ENCODE measurements at regions not wholly inside any gene's neighbourhood (a gene's known extent, or its start where the extent isn't known, plus 50 kb on each side); places are given as distances from the start of the nearest gene placed in this dataset.

- H3K36me3 ChIP-seq = no peaks in the 10 kb centered on the region
- intact Hi-C loops (cut with DNase I; ENCODE audit: low total_unique reads) = no loop called here
- H3K27me3 ChIP-seq = no peaks in the 10 kb centered on the region
- no peak for DNase-seq
- H3K9me3 ChIP-seq = peaks cover 0 to 7% (median 0%) of the 10 kb centered on the region in 4 donors
- H3K4me1 ChIP-seq = no peaks in the 10 kb centered on the region
- no peak overlapping the region for H3K4me3 ChIP-seq
- TF ChIP-seq CTCF (IDR thresholded peaks at IDR 0.05) (no peak), POLR2A (IDR thresholded peaks at IDR 0.05) (no peak), EP300 (IDR thresholded peaks at IDR 0.05) (no peak), POLR2AphosphoS5 (IDR thresholded peaks at IDR 0.05) (no peak)
- WGBS, 5 donors = 66 to 78% (median 73%) methylated on average over 3 of the region's 3 CpGs
- no peak overlapping the region for H3K27ac ChIP-seq
Measured at GRCh38 chr5:114612406-114612805, 250.5 kb downstream of the KCNN2 start.

- intact Hi-C loops (cut with DNase I; ENCODE audit: low total_unique reads) = no loop called here
- Histone ChIP-seq H3K9me3 (peaks cover 0 to 10% (median 7%) of the 10 kb centered on the region in 4 donors), H3K36me3 (no peaks in the 10 kb centered on the region), H3K27ac (no peak overlapping the region), H3K4me3 (no peak overlapping the region), H3K27me3 (no peaks in the 10 kb centered on the region), H3K4me1 (no peaks in the 10 kb centered on the region)
- TF ChIP-seq CTCF (IDR thresholded peaks at IDR 0.05) (no peak), POLR2A (IDR thresholded peaks at IDR 0.05) (no peak), POLR2AphosphoS5 (IDR thresholded peaks at IDR 0.05) (no peak), EP300 (IDR thresholded peaks at IDR 0.05) (no peak)
- DNase-seq = no peak
- WGBS, 5 donors = 23 to 88% (median 77%) methylated on average over 2 of the region's 2 CpGs
Measured at GRCh38 chr5:114581136-114581535, 219.3 kb downstream of the KCNN2 start.

DNA sequence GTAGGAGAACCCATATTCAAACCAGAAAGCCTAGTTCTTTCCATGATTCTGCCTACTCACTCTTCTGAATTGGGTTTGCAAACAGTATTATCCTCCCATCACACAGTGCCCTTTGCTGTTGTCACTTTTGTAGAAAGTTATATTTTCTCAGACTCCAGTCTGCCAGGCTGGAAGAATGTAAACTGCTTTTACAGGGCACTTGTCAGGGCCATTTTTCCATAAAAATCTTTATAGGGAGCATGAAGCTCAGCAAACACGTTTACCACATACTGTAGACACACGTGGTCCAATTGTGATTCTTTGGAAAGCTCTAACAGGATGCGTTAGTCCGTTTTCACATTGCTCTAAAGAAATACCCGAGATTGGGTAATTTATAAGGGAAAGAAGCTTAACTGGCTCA is 204.0 kb downstream of the KCNN2 start:
- TF ChIP-seq EP300 (IDR thresholded peaks at IDR 0.05) = no peak
- no peak for TF ChIP-seq POLR2A (IDR thresholded peaks at IDR 0.05)
- no peak for TF ChIP-seq POLR2AphosphoS5 (IDR thresholded peaks at IDR 0.05)
- no peak for TF ChIP-seq CTCF (IDR thresholded peaks at IDR 0.05)
- H3K27me3 ChIP-seq = no peaks in the 10 kb centered on the region
- intact Hi-C loops (cut with DNase I; ENCODE audit: low total_unique reads) = no loop called here
- no peak overlapping the region for H3K4me3 ChIP-seq
- H3K4me1 ChIP-seq = no peaks in the 10 kb centered on the region
- H3K9me3 ChIP-seq = peaks cover 0 to 17% (median 10%) of the 10 kb centered on the region in 4 donors
- 80 to 87% (median 82%) methylated on average over 5 of the region's 5 CpGs for WGBS, 5 donors
- no peak for DNase-seq
- no peak overlapping the region for H3K27ac ChIP-seq
- H3K36me3 ChIP-seq = no peaks in the 10 kb centered on the region

DNA sequence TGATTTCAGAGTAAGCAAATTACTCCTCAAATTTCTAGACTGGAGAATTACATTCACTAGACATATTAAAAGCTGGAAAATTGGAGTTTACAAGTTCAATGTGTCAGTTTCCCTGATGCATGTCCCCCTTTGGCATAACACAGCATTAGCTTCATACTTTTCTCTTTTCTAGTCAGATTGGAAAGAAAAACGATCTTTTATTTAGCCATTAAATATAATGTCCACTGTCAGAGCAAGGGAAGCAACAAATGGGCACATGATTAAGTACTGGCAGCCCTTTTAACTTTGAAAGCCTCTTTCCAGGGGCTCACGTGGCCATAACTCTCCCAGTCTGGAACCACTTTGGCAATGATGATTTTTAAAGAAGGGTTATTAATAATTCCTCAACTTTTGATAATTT is 203.3 kb downstream of the KCNN2 start:
- Histone ChIP-seq H3K4me3 (no peak overlapping the region), H3K9me3 (peaks cover 0 to 17% (median 10%) of the 10 kb centered on the region in 4 donors), H3K27me3 (no peaks in the 10 kb centered on the region), H3K27ac (no peak overlapping the region), H3K36me3 (no peaks in the 10 kb centered on the region), H3K4me1 (no peaks in the 10 kb centered on the region)
- 34 to 39% (median 36%) methylated on average over 2 of the region's 2 CpGs for WGBS, 5 donors
- no peak for TF ChIP-seq CTCF (IDR thresholded peaks at IDR 0.05)
- TF ChIP-seq POLR2AphosphoS5 (IDR thresholded peaks at IDR 0.05) = no peak
- TF ChIP-seq EP300 (IDR thresholded peaks at IDR 0.05) = no peak
- TF ChIP-seq POLR2A (IDR thresholded peaks at IDR 0.05) = no peak
- intact Hi-C loops (cut with DNase I; ENCODE audit: low total_unique reads) = no loop called here
- DNase-seq = peak in 1 of 2 donors; percentile 24
